GM20000 (cell line): ENCODE measurements at regions not wholly inside any gene's neighbourhood (a gene's known extent, or its start where the extent isn't known, plus 50 kb on each side); places are given as distances from the start of the nearest gene placed in this dataset.

Experiments
- DNase-seq: peaks from one replicate; pipeline ENCODE4 v3.0.0; 2012; ENCODE audit warnings: low spot score
- TF ChIP-seq, protein P1 (sequence below): IDR thresholded peaks from 2 replicates; pipeline ENCODE4 v1.5.1; 2012; ENCODE audit warnings: mild to moderate bottlenecking, control low read depth; ENCODE audit errors: extremely low read depth, missing control alignments

DNA sequence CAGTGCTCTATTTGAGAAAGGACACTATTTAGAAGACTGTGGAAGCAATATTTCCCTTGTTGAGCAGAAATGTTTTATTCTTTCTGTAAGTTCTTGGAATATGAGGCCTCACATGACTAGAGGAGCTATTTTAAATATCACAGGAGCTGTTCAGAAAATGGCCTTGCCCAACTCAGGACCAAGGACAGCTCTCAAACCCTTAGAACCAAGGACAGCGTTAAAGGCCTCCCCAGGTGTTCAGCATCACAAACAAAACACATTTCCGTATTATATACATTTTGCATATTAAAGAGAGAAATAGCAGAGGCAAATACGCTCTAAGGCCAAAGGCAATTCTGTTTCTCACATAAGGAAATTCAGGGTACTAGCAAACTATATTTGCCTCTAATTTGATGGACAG lies 631.4 kb downstream of the CDH26 start:
- TF ChIP-seq, protein P1, sequence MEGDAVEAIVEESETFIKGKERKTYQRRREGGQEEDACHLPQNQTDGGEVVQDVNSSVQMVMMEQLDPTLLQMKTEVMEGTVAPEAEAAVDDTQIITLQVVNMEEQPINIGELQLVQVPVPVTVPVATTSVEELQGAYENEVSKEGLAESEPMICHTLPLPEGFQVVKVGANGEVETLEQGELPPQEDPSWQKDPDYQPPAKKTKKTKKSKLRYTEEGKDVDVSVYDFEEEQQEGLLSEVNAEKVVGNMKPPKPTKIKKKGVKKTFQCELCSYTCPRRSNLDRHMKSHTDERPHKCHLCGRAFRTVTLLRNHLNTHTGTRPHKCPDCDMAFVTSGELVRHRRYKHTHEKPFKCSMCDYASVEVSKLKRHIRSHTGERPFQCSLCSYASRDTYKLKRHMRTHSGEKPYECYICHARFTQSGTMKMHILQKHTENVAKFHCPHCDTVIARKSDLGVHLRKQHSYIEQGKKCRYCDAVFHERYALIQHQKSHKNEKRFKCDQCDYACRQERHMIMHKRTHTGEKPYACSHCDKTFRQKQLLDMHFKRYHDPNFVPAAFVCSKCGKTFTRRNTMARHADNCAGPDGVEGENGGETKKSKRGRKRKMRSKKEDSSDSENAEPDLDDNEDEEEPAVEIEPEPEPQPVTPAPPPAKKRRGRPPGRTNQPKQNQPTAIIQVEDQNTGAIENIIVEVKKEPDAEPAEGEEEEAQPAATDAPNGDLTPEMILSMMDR = no peak
- DNase-seq = no peak

DNA sequence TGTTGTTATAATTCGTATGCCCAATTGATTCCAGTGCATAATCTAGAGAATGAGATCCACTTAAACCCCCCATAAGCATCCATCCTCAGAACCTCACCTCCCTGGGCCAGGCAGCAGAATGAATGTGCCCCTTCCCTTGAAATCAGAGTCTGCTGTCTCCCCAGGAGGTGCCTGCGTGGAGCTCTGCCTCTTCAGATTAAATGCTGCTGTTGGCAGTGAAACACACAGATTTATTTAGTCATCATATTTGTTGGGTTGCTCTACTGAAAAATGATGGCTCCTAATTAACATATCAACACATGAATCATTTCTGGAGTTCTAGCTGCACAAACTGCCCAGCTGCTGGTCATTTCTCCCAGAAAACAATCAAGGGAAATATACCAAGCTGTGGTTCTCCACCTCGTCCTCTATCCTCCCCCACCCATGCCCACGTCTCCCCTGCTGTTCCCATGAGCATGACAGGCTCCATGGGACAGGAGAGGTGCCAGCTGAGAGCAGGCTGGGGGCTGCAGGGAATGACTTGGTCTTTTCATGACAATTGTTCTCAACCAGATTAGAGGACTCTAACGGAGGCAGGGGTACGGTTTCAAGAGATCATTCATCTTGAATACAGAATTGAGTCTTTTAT lies 633.1 kb downstream of the CDH26 start:
- TF ChIP-seq, protein P1 = no peak

DNA sequence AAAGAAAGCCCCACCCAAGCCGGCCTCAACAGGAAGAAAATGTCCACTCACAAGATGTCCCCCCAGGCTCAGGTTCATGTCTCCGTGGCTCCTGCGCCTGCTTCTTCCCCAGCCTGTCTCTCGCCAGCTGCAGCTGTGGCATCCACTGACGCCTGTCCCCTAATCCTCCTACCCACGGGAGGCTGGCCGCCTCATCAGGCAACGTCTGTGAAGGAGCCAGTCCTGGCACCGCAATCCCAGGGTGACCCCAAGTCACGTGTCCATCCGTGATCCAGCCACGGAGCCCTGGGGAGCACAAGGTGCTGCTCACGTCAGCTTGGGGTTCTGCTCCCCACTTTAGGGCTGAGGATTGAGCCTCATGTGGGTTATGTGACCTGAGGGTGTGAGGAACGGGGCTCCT lies 640.3 kb downstream of the CDH26 start:
- TF ChIP-seq, protein P1 = no peak
- no peak for DNase-seq

More for the DNA sequence above, 633.1 kb downstream of the CDH26 start:
- DNase-seq = no peak

DNA sequence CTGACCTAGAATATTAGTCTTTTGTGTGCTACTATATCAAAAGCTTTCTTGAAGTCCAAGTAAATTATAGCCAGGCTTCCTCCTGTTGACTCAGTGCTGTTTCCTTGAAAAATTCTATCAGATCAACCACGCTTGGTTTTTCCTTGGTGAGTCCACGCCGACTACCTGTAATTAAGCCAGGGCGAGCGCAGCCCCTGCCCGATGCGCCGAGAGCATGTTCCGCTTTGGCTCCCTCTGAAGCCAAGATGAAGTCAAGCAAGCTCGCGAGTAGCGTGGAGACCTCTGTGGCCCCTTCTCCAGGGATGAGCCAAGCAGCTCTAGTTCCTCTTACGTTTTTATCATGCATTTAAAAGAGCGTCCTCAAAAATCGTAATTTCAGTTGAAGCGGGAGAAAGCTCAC lies 641.2 kb downstream of the CDH26 start:
- TF ChIP-seq, protein P1 = no peak
- DNase-seq = no peak

DNA sequence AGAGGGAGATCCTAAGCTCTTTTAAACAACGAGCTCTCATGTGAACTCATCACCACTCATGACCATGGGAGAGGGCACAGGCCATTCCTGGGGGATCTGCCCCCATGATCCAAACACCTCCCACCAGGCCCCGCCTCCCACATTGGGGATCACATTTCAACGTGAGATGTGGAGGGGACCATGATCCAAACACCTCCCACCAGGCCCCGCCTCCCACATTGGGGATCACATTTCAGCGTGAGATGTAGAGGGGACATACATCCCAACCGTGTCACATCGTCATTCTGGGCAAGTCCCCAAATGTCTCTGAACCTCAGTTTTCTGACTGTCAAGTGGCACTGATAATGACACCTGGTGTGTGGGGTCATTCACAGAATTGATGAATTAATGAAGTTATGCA lies 641.8 kb downstream of the CDH26 start:
- no peak for DNase-seq
- TF ChIP-seq, protein P1 = no peak

DNA sequence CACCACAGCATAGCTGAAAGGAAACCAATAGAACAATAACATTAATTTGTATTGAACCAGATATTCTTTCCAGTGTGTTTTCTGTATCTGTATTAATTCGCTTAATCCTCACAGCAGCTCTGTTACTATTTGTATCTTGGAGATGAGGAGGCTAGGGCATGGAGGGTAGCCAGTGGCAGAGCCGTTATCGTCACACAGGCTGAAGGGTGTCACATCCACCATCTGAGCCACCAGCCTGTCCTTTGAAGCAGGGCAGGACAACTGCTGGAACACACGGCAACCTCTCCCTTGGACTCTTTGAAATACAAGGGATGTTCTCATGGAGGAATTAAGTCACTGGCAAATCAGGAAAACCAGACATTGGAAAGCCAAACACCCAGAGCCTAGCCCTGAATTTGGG lies 628.0 kb upstream of the CDH4 start:
- TF ChIP-seq, protein P1 = no peak
- no peak for DNase-seq

DNA sequence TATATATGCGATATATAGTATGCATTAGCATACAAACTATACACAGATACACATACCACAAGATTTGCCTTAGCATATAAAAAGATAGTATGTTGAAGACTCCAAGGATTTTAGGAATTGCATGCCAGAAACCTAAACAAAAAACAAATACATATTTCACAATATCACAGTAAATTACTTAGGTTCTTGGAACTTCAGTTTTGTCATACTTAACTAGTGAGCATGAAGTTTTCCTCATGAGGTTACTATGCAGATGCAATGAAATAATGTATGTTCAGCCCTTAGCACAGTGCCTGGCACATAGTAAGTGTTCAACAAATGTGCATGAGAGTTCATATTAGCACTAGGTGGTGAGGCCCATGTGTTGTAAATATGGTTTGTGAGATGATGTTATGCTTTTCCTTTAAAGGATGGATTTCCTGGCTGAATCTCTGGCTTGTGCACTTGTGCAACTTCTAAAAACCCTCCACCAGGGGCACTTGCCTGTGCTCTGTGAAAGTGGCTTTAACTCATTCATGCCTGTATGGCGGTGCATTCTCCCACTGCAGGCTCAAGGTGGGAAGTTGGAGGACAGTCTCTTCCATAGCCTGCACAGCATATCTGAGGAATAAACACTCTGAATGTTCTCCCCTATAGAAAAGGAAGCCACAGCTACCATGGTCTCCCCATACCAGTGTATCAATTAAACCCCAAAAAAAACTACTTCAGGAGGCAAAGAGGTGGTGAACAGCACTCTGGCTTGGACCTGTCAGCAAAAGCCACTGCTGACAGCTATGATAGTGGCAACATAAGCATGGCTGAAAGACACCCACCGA lies 624.1 kb upstream of the CDH4 start:
- TF ChIP-seq, protein P1 = no peak
- no peak for DNase-seq
